Activated CD4-positive, alpha-beta T cell treated with anti-CD3 and anti-CD28 coated beads, Interleukin-2, Interleukin-6, amounts not matched to agents 100 ng/mL and 50 ng/mL, durations not matched to agents 16 hours and 8 hours (primary cell): ENCODE measurements at regions not wholly inside any gene's neighbourhood (a gene's known extent, or its start where the extent isn't known, plus 50 kb on each side); places are given as distances from the start of the nearest gene placed in this dataset.

ENCODE experiments used
- DNase-seq: peaks from one replicate; pipeline ENCODE4 v3.0.0-alpha.2; 2020

DNA sequence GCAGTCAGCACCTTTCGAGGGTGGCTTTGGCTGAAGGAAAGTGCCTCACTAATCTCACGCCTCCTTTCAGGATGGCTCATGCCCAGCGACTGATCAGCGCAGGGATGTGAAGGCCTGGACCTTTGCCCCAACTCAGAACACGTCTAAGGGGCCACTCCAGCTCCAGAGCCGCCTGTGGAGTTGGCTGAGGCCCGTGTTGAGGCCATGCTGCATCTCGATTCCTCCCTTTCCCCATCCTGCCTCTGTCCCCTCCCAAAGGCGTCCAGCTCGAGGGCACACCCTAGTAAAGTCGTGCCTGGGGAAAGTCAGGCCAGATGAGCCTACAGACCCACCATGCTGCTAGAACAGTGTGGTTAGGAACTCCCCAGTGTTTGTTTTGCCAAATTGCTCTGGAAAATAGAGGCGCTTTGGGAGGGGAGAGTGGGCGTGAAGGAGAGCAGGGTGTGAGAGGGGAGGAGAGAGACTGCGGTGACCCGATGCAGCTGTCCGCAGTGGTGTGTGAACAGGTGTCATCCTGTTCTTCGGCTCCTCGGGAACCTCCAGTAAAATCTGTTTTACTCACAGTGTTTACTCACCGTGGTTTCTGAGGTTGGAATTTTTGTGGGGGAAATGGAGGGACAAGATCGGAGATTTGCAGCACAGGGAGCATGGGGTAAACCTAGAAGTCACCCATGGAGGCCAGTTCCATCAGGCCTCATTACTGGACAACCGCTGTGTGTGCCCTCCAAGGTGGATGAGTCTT lies 85.0 kb upstream of the PMEPA1 start:
- no peak for DNase-seq

DNA sequence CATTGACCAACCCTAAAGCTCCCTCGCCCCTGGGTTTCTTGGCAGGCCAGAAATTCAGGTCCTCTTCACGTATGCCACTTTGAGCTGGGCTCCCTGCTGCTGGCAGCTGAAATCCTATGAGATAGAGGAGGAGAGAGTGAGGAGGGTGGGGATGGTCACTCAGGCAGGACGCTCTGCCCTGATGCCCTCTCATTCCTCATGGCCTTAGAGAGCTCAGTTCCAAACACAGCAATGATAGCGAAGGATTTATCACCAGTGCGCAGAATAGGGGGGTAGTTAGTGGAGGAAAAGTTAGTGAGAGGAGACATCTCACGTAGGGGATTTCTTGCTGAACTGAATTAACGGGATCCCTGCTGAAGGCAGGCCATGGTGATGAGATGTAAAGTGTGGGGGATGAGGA lies 84.2 kb upstream of the PMEPA1 start:
- no peak for DNase-seq

DNA sequence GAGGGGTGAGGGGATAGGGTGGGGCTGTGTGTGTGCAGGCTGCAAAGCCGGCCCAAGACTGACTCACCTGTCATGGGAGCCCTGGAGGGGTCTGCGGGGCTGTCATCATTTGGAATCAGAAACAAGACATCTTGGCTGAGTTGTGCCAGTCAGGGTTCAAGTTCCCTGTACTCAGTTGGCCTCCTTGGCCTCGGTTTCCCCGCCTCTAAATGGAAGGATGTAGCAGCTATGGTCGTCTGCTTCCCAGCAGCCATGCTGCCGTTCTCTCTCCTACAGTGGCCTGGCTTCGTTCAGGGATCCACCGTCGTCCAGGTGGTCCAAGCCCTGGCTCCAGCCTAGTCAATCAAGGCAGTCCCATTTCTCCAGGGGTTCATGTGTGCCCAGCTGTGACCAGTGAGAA lies 83.6 kb upstream of the PMEPA1 start:
- DNase-seq: no peak

DNA sequence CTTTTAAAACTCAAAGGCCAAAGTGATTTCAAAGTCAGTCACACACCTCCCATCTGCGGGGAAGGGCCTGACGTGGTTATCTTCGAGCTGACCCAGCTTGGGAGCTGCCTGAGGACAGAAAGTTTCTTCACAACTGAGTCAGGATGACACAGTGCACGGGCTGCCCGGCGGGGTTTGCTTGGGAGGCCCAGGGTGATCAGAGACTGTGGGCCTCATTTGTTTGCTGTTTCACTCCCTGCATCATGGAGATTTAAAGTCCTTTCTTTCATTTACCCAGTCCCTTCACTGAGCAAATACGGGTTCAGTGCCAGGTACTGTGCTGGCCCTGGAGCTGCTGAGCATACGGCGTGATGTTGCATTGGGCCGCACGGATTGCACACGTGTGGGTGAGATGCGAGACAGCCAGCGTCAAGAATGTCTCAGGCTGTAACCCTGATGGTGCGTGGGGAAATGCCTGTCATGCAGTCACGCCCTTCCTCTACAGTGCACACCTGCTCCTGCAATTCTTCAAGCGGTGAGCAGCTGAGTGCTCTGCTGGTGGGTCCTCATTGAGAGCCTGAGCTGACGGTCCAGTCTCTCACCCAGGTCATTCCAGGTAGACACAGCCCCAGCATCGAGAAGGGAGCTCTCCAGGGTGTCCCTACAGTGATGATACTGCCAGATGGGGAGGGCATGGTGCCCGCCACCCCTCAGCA lies 82.7 kb upstream of the PMEPA1 start:
- DNase-seq: no peak

DNA sequence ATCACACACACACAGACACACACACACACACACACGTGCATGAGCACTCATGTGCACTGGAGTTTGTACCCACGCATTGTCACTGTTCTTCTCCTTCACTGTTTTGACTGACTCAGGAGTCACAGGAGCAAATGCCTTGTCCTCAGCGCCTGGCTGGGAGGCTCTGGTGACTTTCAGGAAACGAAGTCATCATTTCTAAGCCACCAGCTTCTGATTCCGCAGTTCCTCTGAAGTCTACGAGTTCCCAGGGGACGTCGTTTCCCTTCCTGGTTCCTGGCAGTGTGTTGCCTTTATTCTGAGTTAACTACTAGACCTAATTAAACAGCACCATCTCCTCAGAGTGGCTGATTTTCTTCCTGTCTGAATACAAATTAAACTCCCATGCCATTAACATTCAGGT lies 82.2 kb upstream of the PMEPA1 start:
- DNase-seq: no peak

DNA sequence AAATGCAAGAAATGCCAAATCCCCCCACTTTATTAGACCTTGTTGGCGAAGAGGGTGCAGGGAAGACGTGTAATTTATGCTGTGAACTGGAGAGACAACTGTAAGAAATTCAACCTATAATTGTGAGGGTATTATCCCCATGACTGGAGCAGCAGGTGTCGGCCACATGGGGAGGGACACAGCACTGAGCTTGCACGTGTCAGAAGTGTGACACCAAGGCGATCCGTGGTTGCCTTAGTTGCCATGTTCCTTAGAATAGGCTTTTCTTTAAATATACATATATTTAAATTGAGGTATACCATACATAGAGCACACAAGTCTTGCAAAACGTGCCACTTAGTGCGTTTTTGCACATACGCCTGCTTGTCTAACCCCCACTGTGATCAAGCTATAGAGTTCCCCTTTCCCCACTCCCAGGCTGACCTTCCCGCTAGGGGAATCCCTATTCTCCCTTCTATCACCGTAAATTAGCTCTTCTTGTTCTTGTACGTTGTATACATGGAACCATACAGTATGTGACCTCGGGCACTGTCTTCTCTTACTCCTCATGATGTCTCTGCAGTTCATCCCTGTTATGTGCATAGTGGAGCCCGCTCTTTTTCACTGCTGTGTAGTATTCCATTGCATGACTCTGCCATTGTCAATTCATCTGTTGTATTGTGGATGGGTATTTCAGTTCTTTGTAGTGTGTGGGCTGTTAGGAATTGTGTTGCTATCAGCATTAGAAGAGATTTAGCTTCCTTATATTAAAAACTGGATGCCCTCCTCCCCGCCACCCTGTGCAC lies 81.6 kb upstream of the PMEPA1 start:
- no peak for DNase-seq

DNA sequence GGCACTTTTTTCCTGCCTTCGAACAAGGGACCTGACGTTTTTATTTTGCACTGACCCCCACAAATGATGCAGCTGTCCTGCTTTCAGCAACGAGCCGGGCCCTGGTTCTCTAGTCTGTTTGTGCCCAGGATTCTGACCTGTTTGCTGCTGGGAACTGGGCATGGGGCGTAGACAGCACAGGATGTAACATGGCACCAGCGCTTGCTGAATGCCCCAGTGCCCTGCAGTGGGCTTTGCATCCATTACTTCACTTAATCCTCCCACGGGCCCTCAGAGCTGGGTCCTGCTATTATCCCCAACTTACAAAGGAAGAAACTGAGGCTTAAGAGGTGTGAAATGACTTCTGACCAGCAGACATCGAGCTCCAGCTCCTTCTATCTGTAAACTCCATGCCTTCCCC lies 80.4 kb upstream of the PMEPA1 start:
- no peak for DNase-seq

DNA sequence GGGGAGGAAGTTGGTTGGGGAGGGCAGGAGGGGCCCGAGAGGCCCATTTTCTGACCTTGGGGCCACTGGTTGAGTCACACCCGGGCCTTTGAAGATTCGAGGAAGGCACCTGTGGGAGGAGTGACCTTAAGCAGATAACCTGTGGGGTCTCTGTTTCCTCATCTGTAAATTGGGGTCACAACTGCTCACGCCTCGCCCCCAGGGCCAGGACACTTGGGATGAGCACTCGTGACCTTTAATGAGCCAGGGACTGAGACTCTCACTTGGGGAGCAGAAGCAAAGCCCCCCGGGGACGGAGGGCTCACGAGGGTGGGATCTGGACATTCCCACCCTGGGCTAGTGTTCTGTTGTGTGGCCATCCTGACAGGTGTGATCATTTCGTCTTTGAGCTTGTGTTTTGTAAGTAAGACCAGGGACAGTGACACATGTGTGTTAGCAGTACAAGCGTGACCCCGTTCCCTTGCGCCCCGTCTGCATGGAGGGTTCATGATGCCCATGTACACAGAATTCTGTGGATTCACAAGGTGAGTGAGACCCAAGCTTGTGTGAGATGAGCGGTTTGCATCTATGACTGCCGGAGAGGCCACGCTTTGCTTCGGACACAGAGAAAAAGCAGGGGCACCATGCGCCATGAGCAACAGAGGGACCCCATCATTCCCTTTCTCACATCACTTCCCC lies 79.3 kb upstream of the PMEPA1 start:
- DNase-seq: no peak

DNA sequence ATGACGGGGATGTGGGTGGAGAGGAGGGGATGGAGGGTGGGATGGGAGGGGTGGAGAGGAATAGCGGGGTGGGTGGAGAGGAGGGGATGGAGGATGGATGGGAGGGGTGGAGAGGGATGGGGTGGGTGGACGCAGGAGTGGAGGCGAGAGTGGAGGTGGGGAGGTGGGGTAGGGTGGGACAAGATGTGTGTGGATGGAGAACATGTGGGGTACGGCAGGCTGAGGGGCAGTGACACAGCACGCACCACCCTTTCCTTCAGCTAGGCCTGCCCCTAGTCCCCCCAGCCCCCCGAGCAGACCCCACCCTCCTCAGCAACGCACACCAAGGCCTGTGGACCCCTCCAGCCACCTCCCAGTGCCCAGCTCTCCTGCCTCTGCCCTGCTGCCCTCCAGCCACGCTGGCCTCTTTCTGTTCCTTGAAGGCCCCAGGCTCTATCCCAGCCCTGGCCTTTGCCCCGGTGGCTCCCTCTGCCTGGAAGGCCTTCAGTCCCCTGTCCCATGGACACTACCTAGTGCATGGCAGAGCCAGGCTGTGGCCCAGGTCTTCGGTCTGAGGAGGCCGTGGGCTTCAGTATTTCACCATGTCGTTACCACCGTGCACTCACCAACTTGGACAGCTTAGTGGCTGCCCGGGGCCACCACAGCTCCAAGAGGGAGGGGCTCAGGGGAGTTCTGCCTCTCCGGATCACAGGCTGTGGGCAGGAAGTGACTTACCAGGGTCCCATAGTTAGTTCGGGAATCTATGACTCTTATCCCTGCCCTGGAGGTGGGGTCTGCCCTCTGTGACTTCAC lies 78.4 kb upstream of the PMEPA1 start:
- no peak for DNase-seq

DNA sequence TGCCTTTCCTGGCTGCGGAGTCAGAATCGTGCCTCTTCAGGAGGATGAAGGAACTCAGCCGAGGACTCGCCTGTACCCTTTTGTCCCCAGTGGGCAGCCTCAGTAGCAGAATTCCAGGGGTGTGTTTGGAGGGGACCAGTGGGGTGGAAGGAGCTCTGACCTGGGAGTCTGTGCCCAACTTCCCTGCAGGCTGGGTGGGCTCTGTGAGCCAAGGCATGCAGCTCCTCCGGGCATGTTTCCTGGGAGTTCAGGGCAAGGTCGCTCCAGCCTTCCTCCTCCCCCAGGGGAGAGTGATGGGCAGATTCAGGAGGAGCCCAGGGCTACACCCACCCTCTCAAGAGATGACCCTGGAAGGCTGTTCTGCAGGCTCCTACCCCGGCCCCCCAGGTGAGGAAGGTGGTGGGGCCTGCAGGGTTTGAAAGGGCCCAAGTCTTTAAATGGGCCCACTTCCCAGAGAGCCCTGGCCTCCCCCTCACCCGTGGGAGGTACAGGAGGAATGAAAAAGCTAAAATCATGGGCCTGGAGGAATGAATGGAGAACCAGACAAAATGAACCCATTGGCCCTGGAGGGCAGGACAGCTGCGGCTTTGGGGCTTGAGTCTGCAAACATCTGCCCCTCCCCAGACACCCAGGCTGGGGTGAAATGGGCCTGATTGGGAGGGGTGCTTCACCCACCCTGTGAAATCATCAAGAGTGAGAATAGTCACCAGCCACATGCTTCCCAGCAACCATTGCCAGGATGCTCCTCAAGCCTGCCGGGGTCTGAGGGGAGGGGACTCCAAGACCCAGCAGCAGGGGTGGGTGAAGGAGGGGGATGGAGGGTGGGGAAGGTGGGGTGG lies 77.6 kb upstream of the PMEPA1 start:
- DNase-seq: no peak

DNA sequence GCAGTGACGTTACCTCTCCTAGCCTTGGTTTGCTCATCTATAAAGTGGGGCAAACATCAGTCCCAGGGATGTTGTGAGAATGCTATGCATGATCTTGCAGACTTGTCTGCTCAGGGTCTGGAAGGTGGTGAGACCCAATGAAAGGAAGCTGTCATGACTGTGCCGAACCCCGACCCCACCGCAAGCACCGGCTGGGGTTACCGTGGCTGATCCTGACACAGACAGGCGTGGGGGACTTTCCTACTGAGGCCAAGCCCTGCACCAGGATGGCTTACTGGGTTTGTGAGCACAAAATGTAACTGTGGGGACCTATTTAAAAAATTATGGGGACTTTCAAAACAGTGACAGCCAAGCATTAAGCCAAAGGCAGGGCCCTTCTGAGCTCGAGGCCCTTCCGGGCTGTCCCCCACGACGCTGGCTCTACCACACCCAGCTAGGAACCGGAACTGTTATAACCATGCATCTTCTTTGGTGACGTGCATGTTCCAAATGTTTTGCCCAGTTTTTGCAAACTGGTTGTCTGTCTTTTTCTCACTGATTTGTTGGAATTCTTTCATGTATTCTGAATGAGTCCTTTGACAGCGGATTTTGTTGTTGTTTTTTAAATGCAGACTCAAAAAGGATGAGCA lies 76.6 kb upstream of the PMEPA1 start:
- no peak for DNase-seq

DNA sequence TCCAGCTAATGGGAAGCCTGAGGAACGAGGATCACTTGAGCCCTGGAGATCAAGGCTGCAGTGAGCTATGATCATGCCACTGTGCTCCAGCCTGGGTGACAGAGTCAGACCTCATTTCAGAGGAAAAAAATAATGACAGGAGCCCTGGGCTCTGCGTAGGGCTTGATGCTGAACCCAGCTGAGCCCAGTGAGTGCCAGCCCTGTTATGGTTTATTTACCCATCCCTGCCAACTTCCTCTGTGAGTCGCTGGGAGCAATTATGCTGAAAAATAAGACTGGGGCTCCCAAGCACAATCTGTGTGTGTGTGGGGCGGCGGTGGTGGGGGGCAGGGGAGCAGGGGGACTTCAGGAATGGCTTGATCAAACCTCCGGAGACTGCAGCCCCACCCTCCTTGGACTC lies 75.9 kb upstream of the PMEPA1 start:
- DNase-seq: no peak

DNA sequence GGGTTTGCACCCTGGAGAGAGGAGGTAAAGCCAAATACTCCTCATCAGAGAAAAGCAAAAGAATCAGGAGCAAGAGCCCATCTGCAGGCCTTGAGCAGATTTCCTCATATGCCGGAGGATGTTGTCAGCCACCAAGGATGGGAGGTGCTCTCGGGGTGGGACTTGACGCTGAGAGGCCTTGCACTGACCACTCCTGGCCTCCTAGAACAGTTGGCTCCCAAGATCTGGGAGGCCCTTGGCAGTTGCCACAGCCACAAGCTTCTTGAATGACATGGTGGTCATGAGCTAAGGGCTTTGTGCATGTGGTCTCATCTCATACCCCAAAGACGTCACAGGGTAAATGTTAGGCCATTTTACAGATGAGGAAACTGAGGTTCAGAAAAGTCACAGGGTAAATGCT lies 75.2 kb upstream of the PMEPA1 start:
- no peak for DNase-seq

DNA sequence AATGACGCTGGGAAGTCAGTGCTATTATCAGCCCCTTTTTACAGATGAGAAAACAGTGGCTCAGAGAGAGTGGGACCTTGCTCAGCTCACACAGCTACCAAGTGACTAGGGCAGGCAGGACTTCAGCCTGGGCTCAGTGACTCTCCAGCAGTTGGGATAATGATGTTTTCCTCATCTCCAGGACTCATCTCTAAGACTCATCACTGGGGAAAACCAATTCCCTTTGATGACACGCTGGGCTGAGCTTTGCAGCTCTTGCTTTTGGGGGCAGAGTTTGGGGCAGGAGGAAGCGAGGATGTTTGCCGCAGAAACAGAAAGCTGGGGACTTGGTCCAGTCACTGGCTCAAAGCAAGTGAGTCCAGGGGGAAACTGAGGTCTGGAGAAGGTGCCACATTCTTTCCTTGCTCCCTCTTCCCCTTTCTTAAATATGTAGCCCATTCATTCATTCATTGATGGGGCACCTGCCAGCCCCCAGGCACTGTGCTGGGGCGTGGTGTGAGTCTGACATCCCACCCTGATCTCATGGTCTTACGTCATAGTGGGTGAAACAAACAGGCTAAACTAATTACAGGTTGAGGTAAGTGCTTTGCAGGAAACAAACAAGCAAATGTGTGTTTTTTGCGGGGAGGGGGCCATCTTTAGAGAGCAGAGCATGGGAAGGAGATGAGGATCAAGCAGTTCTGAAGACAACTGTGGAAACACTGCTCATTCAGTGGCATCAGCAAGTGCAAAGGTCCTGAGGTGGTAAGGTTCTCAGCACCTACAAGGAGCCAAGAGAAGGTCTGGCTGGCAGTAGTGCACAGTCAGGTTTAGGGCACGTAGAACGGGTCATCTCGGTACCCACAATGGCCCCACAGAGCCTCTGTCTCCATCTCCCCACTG lies 74.4 kb upstream of the PMEPA1 start:
- no peak for DNase-seq

DNA sequence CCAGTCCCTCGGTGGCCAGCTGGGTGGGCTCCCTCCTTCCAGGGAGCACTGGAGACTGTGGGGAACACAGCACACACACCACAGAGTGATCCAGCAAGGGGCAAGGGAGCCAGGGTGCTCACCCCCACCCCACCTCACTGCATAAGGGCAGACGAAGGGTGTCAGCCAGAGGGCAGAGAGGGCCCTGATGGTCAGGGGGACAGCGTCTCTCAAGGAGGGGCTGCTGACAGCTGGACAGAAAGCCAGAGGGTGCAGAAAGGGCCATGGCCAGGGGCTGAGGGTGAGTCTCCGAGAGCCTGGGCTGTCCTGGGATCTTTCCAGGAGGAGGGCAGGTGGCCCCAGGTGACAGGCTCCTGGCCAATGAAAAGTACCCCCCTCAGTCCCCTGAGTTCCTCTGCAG lies 73.4 kb upstream of the PMEPA1 start:
- DNase-seq: no peak

DNA sequence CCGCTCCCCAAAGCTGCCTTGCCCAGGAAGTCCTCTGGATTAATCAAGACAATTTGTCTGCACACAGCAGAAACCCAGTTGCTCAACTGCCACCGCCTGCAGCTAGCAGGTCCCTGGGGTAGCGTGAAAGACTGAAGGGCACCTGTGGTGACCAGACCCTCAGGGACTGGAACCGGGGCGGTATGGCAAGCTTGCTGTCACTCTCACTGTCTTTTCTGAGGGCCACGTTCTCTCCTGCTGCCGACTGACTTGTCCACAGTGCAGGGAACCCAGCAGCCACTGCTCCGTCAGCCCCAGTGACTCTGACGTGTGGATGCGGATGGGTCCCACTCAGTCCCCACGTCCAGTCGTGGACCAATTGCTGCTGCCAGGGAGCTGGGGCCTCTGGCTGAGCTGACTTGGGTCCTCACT lies 72.8 kb upstream of the PMEPA1 start:
- DNase-seq: no peak

DNA sequence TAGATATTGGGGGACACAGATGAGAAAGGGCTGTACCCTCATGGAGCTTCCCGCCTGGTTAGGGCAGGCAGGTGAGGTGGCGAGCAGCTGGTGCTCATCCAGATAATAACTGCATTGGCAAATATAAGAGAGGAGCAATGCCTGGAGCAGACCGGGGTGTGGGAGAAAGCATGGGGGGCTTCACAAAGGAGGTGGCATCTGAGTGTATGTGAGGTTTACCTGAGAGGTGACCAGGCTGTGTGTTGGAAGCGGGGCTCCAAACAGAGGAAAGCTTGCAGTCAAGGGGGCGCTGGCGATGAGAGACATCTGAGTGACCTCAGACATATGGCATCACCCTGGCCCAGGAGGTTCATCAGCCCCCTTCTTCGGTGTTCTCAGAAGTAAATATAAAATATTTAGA lies 72.1 kb upstream of the PMEPA1 start:
- DNase-seq: no peak

DNA sequence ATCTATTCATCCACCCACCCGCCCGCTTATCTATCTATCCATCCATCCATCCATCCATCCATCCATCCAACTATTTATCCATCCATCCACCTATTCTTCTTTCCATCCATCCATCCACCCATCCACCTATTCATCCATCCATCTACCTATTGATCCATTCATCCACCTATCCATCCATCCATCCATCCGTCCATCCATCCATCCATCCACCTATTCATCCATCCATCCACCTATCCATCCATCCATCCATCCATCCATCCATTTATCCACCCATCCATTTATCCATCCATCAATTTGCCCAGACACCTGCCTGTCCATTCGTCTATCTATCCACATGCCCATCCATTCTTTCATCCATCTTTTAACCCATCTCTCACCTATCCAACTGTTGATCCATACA lies 71.1 kb upstream of the PMEPA1 start:
- DNase-seq: no peak

DNA sequence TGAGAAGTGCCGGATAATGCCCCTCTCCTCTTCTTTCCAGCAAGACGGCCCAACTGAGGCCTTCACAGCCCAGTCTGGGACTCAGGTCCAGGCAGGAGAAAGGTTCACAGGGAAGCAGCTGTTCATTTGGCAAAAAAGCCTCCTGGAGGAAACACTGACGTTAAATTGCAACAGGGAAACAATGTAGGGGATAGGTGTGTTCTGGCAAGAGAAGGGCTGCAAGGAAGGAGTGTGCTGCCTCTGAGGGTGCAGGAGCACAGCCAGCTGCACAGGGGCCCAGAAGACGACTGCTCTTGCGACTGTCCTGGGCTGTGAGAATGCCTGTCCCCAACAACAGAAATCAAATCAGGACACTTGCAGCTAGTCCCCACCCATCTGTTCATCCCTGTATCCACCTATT lies 70.6 kb upstream of the PMEPA1 start:
- DNase-seq: no peak

DNA sequence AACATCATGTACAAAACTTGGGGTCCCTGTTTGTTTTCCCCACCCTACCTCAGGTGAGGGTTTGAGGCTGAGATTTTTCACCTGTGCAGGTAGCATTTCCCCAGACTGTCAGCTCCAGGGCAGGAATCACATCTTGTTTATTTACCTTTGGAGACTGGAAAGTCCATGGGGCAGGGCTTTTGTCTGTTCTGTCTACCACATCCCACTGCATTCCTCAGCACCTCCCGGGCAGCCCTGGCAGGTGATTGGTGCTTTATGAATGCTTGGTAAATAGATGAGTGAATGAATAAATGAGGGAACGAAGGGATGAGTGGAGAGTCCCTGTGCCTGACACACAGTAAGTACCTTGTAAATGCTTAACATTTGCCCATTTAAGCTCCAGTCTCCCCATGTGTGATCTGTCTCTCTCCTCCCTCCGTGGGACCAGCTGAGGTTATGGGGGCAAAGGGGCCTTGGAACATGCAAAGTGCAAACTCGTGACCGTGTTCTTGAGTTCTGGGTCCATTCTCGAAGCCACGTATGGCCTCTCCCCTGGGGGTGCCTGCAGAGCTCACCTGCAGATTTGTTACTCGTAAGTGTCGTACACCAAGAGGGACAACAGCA lies 69.7 kb upstream of the PMEPA1 start:
- DNase-seq: no peak
